Prostate gland (tissue), 2 donors: ENCODE measurements at regions not wholly inside any gene's neighbourhood (a gene's known extent, or its start where the extent isn't known, plus 50 kb on each side); places are given as distances from the start of the nearest gene placed in this dataset.

Source experiments
- POLR2AphosphoS5 ChIP-seq: sonication (generic); formaldehyde crosslinking; IDR thresholded peaks from one replicate; pipeline ENCODE4 v1.6.1; 2017; ENCODE audit warnings: antibody characterized with exemption
- TF ChIP-seq, protein P1 (sequence below), 4 experiments: fragments of 200-600 bp in 2 of 4; fragments of 450-650 bp in 2 of 4; sonication (generic) in 2 of 4; IDR thresholded peaks; 1 replicate in 3 of 4; 2 replicates in 1 of 4; pipeline ENCODE4 v1.5.1; 2016 to 2019; ENCODE audit warnings: antibody characterized with exemption in 4 of 4, mild to moderate bottlenecking in 2 of 4, moderate library complexity in 2 of 4

DNA sequence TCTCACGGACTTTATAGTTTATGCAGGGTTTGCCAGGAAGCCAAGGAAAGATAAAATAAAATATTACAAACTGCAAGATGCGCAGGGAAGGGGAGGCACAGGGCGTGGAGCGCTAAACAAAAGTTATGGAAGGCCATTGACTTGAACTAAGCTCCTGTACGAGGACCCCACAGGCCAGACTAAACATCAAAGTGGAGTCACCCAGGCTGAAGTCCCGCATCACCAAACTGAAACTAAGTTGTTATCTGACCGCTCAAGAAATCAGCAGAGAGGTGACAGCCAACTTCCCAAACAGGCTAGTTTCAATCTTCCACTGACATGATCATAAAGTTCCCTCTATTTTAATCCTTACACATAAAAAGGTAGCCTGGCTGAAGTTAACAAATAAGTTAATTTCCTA is 90.5 kb upstream of the YWHAQ start:
- TF ChIP-seq, protein P1, sequence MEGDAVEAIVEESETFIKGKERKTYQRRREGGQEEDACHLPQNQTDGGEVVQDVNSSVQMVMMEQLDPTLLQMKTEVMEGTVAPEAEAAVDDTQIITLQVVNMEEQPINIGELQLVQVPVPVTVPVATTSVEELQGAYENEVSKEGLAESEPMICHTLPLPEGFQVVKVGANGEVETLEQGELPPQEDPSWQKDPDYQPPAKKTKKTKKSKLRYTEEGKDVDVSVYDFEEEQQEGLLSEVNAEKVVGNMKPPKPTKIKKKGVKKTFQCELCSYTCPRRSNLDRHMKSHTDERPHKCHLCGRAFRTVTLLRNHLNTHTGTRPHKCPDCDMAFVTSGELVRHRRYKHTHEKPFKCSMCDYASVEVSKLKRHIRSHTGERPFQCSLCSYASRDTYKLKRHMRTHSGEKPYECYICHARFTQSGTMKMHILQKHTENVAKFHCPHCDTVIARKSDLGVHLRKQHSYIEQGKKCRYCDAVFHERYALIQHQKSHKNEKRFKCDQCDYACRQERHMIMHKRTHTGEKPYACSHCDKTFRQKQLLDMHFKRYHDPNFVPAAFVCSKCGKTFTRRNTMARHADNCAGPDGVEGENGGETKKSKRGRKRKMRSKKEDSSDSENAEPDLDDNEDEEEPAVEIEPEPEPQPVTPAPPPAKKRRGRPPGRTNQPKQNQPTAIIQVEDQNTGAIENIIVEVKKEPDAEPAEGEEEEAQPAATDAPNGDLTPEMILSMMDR (IDR thresholded peaks at IDR 0.05): no peak
- no peak for TF ChIP-seq POLR2AphosphoS5
